IPS DF 4.7 (cell line): ENCODE measurements at regions not wholly inside any gene's neighbourhood (a gene's known extent, or its start where the extent isn't known, plus 50 kb on each side); places are given as distances from the start of the nearest gene placed in this dataset.

ENCODE experiments used
- DNase-seq: peaks from one replicate; pipeline ENCODE4 v3.0.0-alpha.2; 2013; ENCODE audit warnings: low spot score; ENCODE audit errors: extremely low read depth

DNA sequence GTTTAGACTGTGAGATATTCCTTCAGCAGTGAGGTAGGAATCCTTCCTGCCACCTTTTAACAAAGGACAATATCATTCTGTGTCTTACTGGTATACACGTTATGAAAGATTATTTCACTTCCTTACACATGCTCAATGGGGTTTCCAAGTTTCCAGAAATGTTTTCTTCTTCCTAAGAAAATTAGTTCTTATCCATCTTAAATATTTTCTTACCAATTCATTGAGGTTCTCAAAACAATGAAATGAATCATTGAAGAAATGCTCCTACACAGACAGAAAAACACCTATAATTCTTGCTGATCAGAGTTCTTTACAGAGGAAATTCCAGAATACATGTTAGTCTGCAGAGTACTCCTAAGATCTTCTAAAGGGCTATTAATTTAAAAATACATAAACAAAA, 51.4 kb upstream of the SEC61G start:
- no peak for DNase-seq

DNA sequence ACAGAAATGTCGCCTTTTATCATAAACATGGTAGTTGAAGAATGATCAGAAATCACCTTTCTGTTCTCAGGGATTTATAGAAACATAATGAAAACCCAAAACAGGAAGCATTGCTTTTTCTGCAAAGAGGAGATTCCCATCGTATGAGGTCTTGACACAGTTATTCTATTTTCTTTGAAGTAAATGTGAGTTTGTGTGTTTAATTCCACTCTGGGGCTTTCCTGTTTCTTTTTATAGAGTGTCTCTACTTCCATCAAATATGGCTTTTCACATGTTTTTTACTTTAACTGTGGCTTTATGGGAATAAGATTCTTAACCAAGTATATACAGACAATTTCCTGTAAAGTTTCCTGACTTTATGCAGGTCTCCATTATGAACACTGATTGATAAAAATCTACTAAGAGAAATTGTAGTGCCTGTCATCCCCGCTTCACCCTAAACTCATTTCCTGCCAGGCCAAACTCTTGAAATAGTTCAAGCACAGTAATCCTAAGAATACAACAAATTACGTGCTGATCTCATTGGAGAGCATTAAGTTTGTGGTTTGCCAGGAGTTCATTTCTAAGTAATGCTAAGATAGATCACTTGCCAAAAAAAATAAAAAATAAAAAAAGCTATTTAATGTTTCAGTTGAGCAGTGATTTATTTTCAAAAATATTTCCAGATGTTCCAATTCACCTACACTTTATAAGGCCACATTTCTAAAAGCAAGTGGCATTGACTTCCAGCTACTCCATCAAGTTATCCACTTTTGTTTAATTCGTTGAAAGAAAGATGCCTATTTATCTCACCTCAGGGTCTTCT, 52.2 kb upstream of the SEC61G start:
- DNase-seq: no peak

DNA sequence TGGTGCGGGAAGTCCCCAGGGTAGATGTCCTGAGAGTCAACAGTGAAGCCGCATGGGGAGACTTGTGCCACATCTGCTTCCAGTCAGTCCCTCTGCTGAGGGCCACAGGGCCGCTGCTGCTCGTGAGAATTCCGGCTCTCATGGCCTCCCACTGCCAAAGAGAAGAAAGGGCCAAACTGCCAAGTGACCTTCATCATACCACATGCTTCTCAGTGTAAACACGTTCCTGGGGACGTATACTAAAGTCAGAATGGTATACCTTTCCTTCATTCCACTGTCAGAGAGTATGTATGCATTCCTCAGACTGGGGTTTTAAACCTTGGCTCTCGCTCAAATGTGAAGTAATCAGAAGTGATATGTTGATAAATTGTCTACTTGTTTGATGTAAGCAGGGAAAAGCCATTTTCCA, 52.8 kb upstream of the SEC61G start:
- DNase-seq: no peak

DNA sequence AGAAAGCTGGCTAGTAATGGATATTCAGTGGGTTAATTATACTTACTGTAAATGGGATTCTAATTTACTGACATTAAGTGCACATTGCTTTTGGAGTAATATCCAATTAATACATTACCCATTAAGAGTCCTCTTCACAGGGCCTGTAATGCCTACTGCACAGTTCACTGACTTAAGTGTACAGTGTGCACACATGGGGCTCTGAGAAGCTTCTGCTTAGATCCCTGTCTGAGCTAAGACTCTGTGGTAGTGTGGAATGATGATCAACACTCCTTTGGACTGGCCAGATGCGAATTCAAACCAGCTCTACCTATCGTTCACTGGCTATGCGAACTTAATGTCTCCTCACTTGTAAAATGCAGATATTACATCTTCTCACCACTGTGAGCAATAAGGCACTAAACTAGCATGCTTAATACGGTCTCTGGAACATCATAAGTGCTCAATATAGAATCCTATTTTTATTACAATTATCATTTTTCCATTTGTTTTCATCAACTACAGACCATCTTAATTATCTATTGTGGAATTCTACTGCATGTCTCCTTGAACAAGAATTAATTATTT, 53.8 kb upstream of the SEC61G start:
- DNase-seq: no peak

DNA sequence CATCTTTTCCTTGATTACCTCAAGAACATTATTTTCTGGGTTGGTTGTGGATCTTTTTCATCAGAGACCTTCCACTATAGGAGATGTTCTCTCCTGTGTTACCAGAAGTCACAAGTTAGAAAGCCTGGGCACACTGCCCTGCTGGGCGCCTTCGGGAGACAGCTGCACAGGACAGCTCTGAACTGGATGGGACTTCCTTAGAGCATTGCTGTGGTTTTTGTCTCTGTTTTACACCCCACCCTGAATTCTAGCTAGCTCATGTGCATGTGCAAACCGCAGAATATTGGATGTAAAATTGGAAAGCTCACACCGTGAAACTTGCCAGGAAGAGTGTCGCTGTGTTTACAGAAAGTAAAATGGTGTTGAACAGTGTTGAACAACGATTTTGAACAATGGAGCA, 54.4 kb upstream of the SEC61G start:
- DNase-seq: no peak

DNA sequence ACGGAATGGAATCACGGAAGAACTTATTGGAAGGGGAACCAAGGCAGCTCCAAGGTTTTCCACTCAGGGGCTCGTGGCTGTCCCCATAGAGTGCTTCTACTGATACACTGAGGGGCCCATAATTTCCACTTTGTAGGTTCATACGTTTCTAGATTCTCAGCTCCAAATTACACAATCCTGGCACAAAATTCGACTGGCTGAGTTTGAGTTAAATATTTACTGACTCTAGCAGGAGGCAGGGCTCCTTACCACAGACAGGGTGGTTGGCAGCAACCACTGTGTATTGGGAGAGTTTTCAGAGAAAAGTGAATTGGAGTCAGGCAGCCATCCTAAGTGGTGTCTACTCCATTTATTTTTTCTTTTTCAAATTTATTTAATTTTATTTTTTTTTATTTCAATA, 55.4 kb upstream of the SEC61G start:
- DNase-seq: no peak

DNA sequence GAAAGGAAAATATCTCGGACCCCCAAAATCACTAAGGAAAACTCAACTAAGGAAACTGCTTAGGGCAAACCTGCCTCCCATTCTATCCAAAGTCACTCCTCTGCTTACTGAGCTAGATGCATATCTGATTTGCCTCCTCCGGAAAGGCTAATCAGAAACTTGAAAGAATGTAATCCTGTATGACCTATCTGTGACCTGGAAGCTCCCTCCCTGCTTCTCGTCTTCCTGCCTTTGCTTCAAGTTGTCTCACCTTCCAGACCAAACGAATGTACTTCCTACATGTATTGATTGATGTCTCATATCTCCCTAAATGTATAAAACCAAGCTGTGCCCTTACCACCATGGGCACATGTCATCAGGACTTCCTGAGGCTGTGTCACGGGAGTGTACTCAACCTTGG, 58.1 kb upstream of the SEC61G start:
- no peak for DNase-seq

DNA sequence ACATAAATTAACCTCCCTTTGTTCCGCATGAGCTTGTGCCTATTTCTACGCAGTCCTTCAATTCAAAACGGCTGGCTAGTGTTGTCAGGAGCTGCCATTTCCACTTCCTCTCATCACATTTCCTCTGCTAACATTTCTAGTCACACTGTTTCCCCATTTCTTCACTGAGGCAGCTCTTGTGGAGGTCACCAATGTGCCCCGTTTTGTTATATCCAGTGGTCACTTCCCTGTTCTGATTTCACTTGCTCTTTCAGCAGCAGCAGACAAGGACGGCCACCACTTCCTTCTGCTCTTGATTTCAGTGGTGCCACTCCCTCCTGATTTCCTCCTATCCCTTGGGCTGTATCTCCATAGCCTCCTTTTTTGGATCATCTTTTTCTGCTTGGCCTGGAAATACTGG, 64.8 kb upstream of the SEC61G start:
- no peak for DNase-seq

DNA sequence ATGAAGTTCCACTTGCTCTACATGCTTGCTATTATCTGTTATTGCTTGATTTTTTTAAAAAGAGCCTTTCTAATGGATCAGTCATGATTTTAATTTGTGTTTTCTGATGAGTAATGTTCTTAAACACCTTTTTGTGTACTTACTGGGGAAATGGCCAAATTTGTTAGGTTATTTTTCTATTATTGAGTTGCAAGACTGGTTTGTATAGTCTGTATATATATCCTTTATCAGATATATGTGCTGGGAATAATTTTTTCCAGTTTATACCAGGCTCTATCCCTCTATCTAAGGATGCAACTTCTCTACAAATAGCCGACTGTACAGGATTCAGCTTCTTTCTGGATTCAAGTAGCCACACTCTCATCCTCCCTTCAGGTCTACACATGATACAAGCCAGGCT, 65.6 kb upstream of the SEC61G start:
- DNase-seq: no peak

DNA sequence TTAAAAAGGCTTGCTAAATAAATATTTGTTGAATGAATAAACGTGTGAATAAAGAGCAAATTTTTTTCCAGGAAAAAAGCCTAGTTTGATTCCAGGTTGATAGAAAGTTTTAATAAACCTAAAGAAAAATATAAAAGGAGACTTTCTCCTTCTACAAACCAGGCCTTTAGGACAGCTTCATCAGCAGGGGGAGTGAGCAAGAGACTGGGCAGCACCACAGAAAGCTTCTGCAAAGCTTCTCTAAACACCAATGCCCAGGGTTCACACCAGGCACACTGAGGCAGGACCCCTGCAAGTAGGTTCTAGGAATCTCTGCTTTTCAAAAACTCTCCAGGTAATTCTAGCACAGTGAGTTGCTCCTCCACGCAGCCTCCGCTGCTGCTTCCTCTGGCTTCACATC, 66.4 kb upstream of the SEC61G start:
- DNase-seq: no peak

DNA sequence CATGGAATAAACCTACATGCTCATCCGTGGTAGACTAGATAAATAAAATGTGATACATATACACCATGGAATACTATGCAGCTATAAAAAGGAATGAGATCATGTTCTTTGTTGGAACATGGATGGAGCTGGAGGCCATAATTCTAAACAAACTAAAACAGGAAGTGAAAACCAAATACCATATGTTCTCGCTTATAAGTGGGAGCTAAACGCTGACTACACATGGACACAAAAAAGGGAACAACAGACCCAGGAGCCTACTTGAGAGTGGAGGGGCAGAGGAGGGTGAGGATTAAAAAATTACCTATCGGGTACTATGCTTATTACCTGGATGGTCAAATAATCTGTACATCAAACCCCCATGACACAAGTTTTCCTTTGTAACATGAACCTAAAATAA, 68.7 kb upstream of the SEC61G start:
- no peak for DNase-seq

DNA sequence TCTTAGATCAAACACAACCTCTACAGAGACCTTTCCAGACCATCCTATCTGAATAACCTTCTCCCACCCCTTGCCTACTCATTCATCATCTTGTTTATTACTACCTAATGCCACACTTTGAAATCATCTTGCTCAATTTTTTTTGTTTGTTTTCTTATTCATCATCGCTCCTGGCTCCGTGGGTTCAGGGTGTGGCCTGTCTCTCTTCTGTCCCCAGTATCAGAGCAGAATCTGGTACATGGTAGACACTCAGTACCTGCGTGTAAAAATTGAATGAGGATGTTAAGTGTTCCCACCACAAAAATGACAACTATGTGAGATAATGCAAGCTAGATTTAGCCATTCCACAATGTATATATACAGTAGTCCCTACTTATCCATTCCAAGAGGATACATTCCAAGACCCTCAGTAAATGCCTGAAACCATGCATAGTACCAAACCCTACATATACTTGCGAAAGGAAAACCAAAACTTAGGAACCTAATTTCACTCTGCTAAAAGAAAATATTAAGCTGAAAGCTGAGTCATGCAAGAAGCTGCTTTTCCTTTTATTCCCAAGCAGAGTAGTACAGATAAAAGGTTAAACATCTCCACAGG, 72.1 kb upstream of the SEC61G start:
- DNase-seq: no peak

DNA sequence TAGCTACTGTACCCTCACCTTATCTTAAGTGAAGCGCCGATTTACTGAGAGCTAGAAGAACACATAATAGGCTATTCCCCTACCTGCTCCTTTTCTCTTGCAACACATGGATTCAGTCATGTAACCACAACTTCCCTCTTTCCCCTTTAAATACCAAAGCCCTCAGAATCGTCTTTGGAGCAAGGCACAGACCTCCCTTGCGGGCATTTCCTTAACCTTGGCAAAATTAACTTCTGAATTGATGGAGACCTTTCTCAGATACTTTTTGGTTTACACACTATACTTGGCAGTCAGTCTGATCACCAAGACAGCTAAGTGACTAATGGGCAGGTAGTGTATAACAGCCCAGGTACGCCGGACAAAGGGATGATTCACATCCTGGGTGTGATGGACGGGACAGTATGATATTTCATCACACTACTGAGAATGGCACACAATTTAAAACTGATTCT, 72.7 kb upstream of the SEC61G start:
- DNase-seq: no peak

DNA sequence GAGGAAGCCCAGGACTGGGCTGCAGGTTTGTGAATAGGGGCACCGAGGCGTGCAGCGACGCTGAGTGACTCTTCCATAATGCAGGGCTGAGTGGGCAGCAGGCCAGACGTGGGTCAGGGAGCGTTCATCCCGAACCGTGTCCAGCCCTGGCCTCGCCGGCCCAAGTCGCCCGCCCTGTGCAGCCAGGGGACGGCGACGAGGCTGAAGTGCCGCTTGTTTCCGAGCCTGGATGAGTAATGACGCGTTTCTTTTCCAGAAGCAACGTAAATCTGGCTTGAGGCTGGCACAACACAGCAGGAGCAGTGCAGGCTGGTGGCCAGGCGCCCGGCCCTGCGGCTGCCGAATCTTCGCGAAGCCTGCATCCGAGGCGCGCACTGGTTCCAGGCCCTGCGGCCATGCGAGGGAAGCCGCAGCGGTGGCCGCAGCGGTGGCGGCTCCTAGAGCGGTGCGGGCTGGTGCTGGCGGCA, 74.0 kb upstream of the SEC61G start:
- DNase-seq: no peak

DNA sequence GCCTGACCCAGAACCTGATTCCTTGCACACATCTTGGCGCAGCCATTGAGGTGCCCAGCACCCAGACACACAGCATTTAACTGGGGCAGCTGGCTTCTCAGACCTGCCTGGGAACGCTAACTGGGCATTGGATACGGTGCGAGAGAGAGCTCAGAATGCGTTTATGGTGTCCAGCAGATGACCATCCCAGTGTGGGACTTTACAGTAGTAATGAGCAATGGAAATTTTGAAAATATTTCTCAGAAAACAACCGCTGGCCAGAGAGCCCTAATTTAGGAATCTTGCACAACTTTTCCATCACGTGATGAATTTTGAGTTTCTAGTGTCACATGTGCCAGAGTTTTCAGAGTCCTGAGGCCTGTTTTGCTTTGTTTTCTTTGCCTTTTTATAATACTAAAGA, 78.2 kb upstream of the SEC61G start:
- DNase-seq: no peak

DNA sequence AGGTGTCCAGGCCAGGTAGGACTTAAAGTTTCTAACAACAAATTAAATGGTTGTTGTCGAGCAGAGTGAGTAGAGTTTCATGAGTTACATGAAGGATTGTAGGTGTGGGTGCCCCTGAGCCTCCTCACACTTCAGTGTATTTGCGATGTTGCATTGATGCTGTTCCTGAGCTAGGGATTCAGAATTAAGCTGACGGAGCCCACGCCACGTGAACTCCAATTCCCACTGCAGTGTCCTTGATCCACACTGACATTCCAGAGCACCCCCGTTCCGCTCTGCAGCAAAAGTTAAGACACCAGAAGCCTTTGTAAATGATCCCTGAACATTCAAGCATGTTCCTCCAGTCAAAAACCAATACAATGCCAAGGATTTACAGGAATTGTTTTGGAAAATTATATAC, 78.8 kb upstream of the SEC61G start:
- DNase-seq: no peak

DNA sequence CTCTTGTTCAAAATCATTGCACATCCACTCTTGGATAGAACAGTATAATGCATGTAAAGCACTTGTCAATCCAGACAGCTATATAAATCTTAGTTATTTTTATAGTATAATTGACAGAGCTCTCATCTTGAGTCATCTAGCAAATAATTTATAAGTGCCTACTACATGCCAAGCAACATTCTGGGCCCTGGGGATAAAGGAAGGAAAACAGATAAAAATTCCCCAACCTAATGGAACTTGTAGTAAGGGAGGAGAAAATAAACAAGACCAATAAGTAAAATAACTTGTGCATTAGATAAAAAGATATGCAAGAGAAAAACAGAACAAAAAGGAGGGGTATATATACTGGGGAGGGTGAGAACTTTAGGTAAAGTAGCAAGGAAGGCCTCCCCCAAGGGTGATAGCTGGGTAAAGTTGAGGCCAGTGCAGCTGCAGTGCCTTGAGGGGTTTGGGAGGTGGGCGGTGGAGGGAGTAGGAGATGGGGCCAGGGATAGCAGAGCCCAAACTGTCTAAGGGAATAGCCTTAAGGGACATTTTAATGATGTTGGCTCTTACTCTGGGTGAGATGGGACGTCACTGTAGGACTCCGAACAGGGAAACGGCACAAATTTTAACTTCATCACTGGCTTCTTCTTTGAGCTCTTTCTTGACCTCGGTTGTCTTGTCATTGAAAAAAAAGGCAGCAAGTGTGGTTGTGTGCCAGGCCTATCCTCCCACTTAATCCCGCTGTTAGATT, 79.3 kb upstream of the SEC61G start:
- DNase-seq: no peak

DNA sequence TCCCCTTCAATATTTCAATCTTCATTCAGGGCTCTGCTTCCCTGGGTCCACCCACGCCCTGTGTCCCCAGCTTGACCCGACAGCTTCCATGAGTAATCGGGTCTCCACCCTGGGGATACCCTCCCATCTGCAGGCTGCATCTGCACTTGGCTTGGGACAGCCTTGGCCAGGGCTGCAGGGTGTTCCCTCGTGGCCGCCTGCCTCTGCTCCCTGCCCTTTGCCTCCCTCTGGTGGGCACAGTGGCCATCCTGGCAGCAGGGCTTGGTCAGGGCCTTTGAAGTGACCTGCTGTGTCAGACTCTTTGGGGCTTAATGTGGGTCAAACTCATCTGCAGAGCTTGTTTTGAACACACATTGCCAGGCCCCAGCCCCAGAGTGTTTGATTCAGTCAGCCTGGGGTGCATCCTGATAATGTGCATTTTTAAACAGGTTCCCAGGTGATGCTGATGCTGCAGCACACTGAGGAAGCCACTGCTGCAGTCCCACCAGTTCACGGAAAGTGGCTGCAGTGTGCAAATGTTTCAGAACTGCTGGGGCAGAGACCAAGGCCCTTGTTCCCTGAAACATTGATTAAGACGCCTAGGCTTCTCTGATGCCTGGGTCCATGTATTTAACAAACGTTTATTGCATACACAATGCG, 80.7 kb upstream of the SEC61G start:
- DNase-seq: no peak

DNA sequence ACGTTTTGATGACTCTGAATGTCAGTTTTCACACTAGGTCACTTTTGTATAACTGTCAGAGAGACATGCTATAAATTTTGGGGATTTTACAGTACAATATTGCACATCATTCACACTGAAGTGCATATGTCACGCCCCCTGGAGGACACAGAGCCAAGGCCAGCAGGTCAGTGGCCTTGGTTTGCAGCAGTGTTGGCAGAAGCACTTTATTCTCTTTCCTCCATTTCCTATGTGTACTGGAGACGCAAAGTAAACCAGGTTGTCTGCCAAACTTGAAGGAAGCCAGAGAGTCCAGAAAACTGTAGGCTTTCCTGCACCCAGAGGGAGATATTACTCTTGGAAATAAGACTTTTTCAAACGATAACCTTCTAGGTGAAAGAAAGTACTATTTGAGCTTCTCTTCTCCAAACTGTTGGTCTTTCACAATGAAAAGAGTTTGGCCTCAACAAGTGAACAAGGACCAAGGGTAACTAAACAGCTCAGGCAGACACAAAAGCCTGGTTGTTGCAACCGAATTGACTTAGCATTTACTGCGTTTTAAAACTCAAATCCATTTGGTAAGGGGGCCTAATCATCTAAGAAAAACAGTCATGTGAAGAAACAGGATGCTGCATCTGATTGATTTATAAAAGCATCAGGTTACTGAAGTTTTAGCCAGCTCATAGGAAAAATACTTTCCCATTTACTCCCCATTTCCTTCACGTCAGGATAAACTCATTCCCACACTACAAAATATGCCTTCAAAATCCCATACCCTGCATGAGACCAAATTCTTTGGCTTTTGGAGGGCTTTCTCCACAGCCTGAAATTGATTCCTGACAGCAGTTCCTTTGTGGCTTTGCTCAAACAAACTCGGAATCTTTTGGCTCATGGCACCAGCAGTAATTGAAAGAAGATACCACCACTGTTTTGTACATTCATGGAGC, 83.0 kb upstream of the SEC61G start:
- no peak for DNase-seq

DNA sequence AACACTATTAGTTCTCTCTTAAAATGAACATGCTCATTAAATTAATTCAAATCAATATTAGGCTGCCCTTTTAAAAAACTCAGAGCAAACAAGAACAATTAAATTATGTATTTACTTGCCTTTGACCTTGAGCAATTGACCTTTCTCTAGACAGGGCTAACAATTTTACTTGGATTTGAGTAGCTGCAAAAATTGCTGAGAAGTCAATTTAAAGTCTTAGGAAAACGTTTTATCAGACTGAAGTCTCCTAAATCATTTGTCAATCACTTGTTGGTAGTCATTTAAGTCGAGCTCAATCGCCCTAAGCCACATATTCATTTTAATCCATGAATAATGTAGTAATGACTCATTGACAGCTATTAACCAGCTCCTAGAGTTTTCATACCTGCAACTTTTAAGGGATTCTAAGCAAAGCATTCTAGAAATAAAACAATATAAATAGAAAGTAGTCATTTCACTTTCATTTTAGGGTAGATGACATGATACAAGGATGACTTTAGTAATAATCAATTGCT, 84.9 kb upstream of the SEC61G start:
- no peak for DNase-seq
